Adrenal gland (tissue), 5 donors: ENCODE measurements at regions not wholly inside any gene's neighbourhood (a gene's known extent, or its start where the extent isn't known, plus 50 kb on each side); places are given as distances from the start of the nearest gene placed in this dataset.

Experiments
- POLR2A ChIP-seq, 2 donors: fragments of 450-650 bp; IDR thresholded peaks; one replicate each; pipeline ENCODE4 v1.6.1; 2017; ENCODE audit warnings: antibody characterized with exemption in 2 of 2, mild to moderate bottlenecking in 2 of 2, moderate library complexity in 1 of 2
- TF ChIP-seq, protein P1 (sequence below), 6 experiments: fragments of 450-650 bp in 4 of 6; fragments of 200-600 bp in 2 of 6; sonication (generic) in 1 of 6; IDR thresholded peaks; 1 replicate in 5 of 6; 2 replicates in 1 of 6; pipeline versions ENCODE4 v1.5.1 to v1.8.0; 2016 to 2021; ENCODE audit warnings: antibody characterized with exemption in 6 of 6, mild to moderate bottlenecking in 2 of 6, moderate library complexity in 1 of 6
- donor health status: DM: no; HTN: no; CAD: no.

DNA sequence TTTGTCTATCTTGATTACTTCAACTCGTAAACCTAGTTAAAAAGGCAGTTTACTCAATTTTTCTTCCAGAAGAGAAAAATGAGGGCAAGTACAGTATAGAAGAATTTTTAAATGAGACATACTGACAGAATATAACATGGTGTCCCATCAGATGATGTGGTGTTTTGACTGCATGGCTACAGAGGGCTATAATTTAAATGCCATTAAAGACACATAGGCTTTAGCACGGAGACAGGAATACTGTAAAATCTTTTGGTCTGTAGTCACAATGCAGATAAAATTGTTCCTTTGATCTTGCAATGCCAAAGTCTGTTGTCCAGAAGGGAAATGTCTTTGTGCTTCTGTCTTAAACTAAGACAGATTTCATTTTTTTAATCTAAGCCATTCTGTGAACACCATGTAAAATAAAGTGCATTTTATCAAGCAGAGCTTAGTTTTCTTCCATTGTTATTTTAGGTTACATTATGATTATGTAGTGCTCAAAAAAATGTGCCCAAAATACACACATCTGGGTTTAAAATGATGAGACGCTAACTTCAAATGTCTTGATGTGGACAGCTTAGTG, 249.6 kb downstream of the PTPRC start:
- TF ChIP-seq POLR2A (IDR thresholded peaks at IDR 0.05): no peak
- TF ChIP-seq, protein P1, sequence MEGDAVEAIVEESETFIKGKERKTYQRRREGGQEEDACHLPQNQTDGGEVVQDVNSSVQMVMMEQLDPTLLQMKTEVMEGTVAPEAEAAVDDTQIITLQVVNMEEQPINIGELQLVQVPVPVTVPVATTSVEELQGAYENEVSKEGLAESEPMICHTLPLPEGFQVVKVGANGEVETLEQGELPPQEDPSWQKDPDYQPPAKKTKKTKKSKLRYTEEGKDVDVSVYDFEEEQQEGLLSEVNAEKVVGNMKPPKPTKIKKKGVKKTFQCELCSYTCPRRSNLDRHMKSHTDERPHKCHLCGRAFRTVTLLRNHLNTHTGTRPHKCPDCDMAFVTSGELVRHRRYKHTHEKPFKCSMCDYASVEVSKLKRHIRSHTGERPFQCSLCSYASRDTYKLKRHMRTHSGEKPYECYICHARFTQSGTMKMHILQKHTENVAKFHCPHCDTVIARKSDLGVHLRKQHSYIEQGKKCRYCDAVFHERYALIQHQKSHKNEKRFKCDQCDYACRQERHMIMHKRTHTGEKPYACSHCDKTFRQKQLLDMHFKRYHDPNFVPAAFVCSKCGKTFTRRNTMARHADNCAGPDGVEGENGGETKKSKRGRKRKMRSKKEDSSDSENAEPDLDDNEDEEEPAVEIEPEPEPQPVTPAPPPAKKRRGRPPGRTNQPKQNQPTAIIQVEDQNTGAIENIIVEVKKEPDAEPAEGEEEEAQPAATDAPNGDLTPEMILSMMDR (IDR thresholded peaks at IDR 0.05): no peak
